HG02588 (cell line): ENCODE measurements at regions not wholly inside any gene's neighbourhood (a gene's known extent, or its start where the extent isn't known, plus 50 kb on each side); places are given as distances from the start of the nearest gene placed in this dataset.

Experiments
- ATAC-seq: cut with Tn5 transposase; IDR thresholded peaks from one replicate; pipeline ENCODE4 v1.9.1; 2021; ENCODE audit warnings: mild to moderate bottlenecking, moderate library complexity; ENCODE audit not compliant: unreplicated experiment

- ATAC-seq: no peak
Measured at GRCh38 chr11:122285070-122285988, 169.3 kb upstream of the BLID start.

GRCh38 chr11:122280870-122281269, 164.9 kb upstream of the BLID start:
- no peak for ATAC-seq

GRCh38 chr11:122279194-122279593, 163.2 kb upstream of the BLID start:
- ATAC-seq: no peak

GRCh38 chr11:122277493-122277892, 161.5 kb upstream of the BLID start:
- ATAC-seq: no peak

- no peak for ATAC-seq
Measured at GRCh38 chr11:122276221-122276620, 160.2 kb upstream of the BLID start.

- ATAC-seq: no peak
Measured at GRCh38 chr11:122275508-122275907, 159.5 kb upstream of the BLID start.

- ATAC-seq: no peak
Measured at GRCh38 chr11:122273476-122274191, 157.6 kb upstream of the BLID start.

- no peak for ATAC-seq
Measured at GRCh38 chr11:122271745-122272144, 155.7 kb upstream of the BLID start.

- ATAC-seq: no peak
Measured at GRCh38 chr11:122271137-122271536, 155.1 kb upstream of the BLID start.

- ATAC-seq: no peak
Measured at GRCh38 chr11:122270535-122270934, 154.5 kb upstream of the BLID start.

- ATAC-seq: no peak
Measured at GRCh38 chr11:122269824-122270223, 153.8 kb upstream of the BLID start.

GRCh38 chr11:122268601-122269130, 152.7 kb upstream of the BLID start:
- ATAC-seq: no peak

- ATAC-seq: no peak
Measured at GRCh38 chr11:122267602-122268001, 151.6 kb upstream of the BLID start.

- no peak for ATAC-seq
Measured at GRCh38 chr11:122265981-122266380, 150.0 kb upstream of the BLID start.

- ATAC-seq: no peak
Measured at GRCh38 chr11:122264121-122264520, 148.1 kb upstream of the BLID start.

- no peak for ATAC-seq
Measured at GRCh38 chr11:122261546-122261945, 145.5 kb upstream of the BLID start.

- ATAC-seq: no peak
Measured at GRCh38 chr11:122259195-122259821, 143.3 kb upstream of the BLID start.

- ATAC-seq: no peak
Measured at GRCh38 chr11:122258446-122259194, 142.6 kb upstream of the BLID start.

GRCh38 chr11:122253589-122254231, 137.7 kb upstream of the BLID start:
- ATAC-seq: no peak

GRCh38 chr11:122248939-122249338, 132.9 kb upstream of the BLID start:
- ATAC-seq: no peak
